ENCODE measurements at regions not wholly inside any gene's neighbourhood (a gene's known extent, or its start where the extent isn't known, plus 50 kb on each side); places are given as distances from the start of the nearest gene placed in this dataset.

DNA sequence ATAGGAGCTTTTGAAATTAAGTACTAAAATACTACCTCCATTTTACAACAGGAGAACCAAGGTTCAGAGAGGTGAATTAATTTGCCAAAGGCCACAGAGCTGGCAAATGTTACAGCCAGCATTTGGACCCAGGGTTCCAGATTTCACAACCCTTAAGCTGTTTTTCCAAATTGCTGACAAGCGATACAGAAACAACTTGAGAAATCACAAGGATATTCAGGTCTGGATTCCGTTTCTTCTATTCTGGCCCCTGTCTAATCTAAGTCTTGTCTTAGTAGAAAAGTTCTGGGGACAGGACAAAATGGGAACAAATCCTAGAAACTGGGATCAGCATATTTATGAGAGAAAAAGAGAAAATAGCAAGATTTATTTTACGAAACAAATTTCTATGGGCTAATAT, 103.1 kb upstream of the PRLR start:
- Histone ChIP-seq H3K9me3 (ENCODE audit: insufficient read depth, low read depth, low read length) (no peaks in the 10 kb centered on the region), H3K4me3 (ENCODE audit: low read length) (no peak overlapping the region), H3K4me1 (ENCODE audit: insufficient read depth, low read length) (peaks cover 27% of the 10 kb centered on the region), H3K27me3 (ENCODE audit: insufficient read depth, low read length) (no peaks in the 10 kb centered on the region), H3K27ac (ENCODE audit: low read length) (no peak overlapping the region), H3K9ac (ENCODE audit: low read depth, low read length) (no peak overlapping the region), H3K36me3 (ENCODE audit: insufficient read depth, low read depth, low read length) (no peaks in the 10 kb centered on the region)

DNA sequence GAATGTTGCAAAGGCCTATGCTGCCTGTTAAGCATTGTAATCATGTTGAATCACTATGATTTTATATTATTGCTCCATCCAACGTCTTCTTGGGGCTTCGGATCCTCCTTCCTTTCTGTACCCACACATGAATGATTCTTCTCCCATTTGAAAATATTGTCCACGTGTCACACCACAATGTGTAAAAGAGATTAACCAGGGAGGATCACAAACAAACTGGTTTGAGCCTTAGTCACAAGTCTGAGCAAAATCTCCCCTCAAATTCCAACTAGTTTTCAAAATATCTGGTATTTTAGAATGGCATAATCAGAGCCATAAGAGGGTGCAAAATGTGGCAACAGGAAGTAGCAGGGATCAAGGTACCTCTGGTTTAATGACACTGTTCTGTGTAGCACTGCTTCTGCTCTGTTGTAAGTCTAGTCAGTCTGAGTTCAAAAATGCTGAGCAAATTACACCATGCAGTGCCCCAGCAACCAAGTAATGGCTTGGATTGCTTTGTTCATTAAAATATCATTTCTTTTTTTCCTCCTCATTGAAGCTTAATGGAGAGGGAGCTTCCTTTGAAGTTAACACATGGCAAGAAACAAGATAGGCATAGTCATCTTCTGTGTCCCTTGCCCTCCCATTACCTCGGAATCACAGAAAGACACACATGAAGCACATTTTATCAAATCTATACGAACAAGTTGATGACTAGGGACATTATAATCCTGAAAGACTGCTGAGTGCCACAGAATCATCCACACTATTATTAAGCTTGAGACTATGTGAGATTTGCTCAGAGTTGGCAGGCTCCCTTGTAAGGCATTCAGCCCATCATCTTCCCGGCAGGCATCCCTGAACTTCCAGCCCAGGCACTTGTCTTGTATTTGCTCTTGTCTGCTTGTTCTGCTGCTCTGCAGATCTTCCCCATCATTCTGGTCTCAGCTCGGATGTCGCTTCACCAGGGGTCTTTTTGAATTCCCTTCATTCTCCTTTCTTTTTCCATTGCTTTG, 102.0 kb upstream of the PRLR start:
- Histone ChIP-seq H3K4me1 (ENCODE audit: insufficient read depth, low read length) (peaks cover 23% of the 10 kb centered on the region), H3K27me3 (ENCODE audit: insufficient read depth, low read length) (no peaks in the 10 kb centered on the region), H3K27ac (ENCODE audit: low read length) (no peak overlapping the region), H3K36me3 (ENCODE audit: insufficient read depth, low read depth, low read length) (no peaks in the 10 kb centered on the region), H3K9ac (ENCODE audit: low read depth, low read length) (no peak overlapping the region), H3K4me3 (ENCODE audit: low read length) (no peak overlapping the region), H3K9me3 (ENCODE audit: insufficient read depth, low read depth, low read length) (no peaks in the 10 kb centered on the region)

DNA sequence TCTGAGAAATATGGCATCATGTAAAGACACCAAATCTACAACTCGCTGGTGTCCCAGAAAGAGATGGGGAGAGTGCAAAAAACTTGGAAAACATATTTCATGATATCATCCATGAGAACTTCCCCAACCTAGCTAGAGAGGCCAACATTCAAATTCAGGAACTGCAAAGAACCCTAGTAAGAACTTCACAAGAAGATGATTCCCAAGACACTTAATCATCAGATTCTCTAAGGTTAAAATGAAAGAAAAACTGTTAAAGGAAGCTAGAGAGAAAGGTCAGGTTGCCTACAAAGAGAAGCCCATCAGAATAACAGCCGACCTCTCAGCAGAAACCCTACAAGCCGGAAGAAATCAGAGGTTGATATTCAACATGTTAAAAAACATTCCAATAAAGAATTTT, 95.5 kb upstream of the PRLR start:
- Histone ChIP-seq H3K4me1 (ENCODE audit: insufficient read depth, low read length) (no peaks in the 10 kb centered on the region), H3K4me3 (ENCODE audit: low read length) (no peak overlapping the region), H3K9ac (ENCODE audit: low read depth, low read length) (no peak overlapping the region), H3K27ac (ENCODE audit: low read length) (no peak overlapping the region), H3K36me3 (ENCODE audit: insufficient read depth, low read depth, low read length) (no peaks in the 10 kb centered on the region), H3K27me3 (ENCODE audit: insufficient read depth, low read length) (no peaks in the 10 kb centered on the region), H3K9me3 (ENCODE audit: insufficient read depth, low read depth, low read length) (no peaks in the 10 kb centered on the region)

DNA sequence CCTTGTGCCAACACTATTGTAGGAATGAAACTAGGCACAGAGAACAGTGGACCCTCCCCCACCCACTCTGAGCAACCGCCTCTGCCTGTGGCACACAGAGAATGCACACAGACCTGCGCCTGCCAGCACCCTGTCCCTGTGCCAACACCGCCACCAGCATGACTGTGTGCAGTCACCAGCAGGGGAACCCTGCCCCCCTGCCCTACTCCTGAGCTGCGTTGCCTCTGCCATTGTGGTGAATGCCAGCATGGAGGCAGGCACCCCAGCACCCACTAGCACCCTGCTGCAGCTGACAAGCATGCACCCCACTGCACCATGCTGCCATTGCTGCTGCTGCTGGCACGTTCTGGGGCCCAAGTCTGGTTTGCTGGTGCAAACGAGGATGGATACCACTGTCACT, 94.4 kb upstream of the PRLR start:
- no peaks in the 10 kb centered on the region for H3K36me3 ChIP-seq (ENCODE audit: insufficient read depth, low read depth, low read length)
- no peaks in the 10 kb centered on the region for H3K4me1 ChIP-seq (ENCODE audit: insufficient read depth, low read length)
- H3K4me3 ChIP-seq (ENCODE audit: low read length), result no peak overlapping the region
- no peak overlapping the region for H3K27ac ChIP-seq (ENCODE audit: low read length)
- H3K9ac ChIP-seq (ENCODE audit: low read depth, low read length), result no peak overlapping the region
- no peaks in the 10 kb centered on the region for H3K27me3 ChIP-seq (ENCODE audit: insufficient read depth, low read length)
- H3K9me3 ChIP-seq (ENCODE audit: insufficient read depth, low read depth, low read length), result no peaks in the 10 kb centered on the region

DNA sequence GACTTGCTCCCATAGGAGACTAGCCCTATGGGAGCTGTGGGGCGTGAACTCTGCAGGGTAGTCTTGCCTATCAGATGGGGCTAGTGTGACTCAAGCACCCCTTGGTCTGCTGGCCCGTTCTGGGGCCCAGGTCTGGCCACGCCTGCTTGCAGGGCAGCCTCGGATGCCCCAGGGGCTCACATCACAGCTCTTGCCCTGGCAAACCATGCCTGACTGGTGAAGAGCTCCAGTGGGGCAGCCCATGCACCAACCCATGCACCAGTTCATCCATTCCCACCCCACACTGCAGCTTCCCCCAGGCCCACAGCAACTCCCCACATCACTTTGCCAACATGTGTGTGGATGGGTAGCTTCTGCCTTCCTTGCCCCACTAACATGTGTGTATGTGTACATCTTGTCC, 93.9 kb upstream of the PRLR start:
- no peaks in the 10 kb centered on the region for H3K4me1 ChIP-seq (ENCODE audit: insufficient read depth, low read length)
- H3K9ac ChIP-seq (ENCODE audit: low read depth, low read length), result no peak overlapping the region
- H3K4me3 ChIP-seq (ENCODE audit: low read length), result no peak overlapping the region
- no peak overlapping the region for H3K27ac ChIP-seq (ENCODE audit: low read length)
- H3K9me3 ChIP-seq (ENCODE audit: insufficient read depth, low read depth, low read length), result no peaks in the 10 kb centered on the region
- no peaks in the 10 kb centered on the region for H3K36me3 ChIP-seq (ENCODE audit: insufficient read depth, low read depth, low read length)
- no peaks in the 10 kb centered on the region for H3K27me3 ChIP-seq (ENCODE audit: insufficient read depth, low read length)

DNA sequence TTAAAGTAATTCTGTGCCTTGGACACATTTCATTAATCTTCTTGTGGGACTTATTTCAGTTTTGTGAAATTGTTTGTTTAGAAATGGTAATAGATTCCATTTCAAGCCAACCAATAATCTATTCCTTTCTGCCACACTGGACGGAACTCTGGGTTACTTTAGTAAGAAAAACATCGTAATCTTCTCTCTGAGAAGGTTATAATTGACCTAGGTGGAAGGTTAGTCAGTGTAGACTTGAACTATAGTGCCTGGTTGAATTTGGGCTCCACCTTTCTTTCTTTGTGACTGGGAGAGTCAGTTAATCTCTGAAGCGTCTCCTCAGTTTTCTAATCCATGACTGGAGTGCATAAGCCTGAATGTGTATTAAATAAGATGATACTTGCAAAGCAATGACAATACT, 89.7 kb upstream of the PRLR start:
- Histone ChIP-seq H3K4me1 (ENCODE audit: insufficient read depth, low read length) (no peaks in the 10 kb centered on the region), H3K27ac (ENCODE audit: low read length) (no peak overlapping the region), H3K36me3 (ENCODE audit: insufficient read depth, low read depth, low read length) (no peaks in the 10 kb centered on the region), H3K27me3 (ENCODE audit: insufficient read depth, low read length) (no peaks in the 10 kb centered on the region), H3K4me3 (ENCODE audit: low read length) (no peak overlapping the region), H3K9me3 (ENCODE audit: insufficient read depth, low read depth, low read length) (no peaks in the 10 kb centered on the region), H3K9ac (ENCODE audit: low read depth, low read length) (no peak overlapping the region)

DNA sequence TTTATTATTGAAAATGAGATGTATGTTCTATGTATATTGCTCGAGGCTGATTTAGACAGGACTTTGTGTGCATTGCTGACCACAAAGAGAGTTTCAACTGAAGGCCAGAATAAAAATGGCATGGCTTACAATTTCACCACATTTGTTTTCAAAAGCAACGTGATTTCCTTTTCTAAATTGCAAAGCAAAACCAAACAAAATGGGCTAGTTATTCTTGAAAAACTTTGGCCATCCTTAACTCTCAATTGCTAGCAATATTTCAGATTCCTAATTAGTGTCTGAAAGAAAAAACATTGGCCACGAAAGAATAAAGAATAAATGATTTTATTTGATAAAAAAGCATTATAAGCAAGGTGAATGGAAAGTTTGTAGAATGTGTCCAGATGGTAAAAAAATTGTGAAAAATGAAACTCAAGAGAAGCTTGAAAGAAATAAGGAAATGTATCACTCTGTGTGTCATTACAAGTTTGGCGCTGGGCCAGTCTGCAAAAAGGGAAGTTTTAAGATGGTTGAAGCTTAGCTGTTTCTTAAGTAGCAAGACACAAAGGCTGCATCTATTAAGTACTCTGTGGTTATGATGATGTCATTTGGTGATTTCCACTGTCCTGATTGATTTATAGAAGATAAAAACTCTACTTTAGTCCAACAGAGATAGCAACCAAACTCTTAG, 89.2 kb upstream of the PRLR start:
- no peak overlapping the region for H3K9ac ChIP-seq (ENCODE audit: low read depth, low read length)

DNA sequence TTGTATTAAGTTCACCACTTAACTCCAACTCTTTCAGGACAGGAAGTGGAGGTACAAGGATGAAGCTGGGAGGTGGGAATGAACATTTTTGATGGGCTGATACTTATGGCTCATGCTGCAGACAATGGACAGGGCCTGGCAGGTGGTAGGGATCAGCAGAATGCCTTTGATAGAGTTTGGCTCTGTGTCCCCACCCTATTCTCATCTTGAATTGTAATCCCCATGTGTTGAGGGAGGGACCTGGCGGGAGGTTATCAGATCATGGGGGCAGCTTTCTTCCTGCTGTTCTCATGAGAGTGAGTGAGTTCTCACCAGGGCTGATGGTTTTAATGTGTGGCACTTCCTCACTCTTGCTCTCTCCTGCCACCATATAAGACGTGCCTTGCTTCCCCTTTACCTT, 87.3 kb upstream of the PRLR start:
- no peak overlapping the region for H3K4me3 ChIP-seq (ENCODE audit: low read length)
- no peaks in the 10 kb centered on the region for H3K9me3 ChIP-seq (ENCODE audit: insufficient read depth, low read depth, low read length)
- H3K27me3 ChIP-seq (ENCODE audit: insufficient read depth, low read length), result no peaks in the 10 kb centered on the region
- no peaks in the 10 kb centered on the region for H3K4me1 ChIP-seq (ENCODE audit: insufficient read depth, low read length)
- no peak overlapping the region for H3K9ac ChIP-seq (ENCODE audit: low read depth, low read length)
- no peak overlapping the region for H3K27ac ChIP-seq (ENCODE audit: low read length)
- H3K36me3 ChIP-seq (ENCODE audit: insufficient read depth, low read depth, low read length), result no peaks in the 10 kb centered on the region

More for the DNA sequence above, 89.2 kb upstream of the PRLR start:
- no peaks in the 10 kb centered on the region for H3K9me3 ChIP-seq (ENCODE audit: insufficient read depth, low read depth, low read length)
- H3K4me3 ChIP-seq (ENCODE audit: low read length), result no peak overlapping the region
- H3K36me3 ChIP-seq (ENCODE audit: insufficient read depth, low read depth, low read length), result no peaks in the 10 kb centered on the region
- H3K27ac ChIP-seq (ENCODE audit: low read length), result no peak overlapping the region
- no peaks in the 10 kb centered on the region for H3K27me3 ChIP-seq (ENCODE audit: insufficient read depth, low read length)
- H3K4me1 ChIP-seq (ENCODE audit: insufficient read depth, low read length), result no peaks in the 10 kb centered on the region

DNA sequence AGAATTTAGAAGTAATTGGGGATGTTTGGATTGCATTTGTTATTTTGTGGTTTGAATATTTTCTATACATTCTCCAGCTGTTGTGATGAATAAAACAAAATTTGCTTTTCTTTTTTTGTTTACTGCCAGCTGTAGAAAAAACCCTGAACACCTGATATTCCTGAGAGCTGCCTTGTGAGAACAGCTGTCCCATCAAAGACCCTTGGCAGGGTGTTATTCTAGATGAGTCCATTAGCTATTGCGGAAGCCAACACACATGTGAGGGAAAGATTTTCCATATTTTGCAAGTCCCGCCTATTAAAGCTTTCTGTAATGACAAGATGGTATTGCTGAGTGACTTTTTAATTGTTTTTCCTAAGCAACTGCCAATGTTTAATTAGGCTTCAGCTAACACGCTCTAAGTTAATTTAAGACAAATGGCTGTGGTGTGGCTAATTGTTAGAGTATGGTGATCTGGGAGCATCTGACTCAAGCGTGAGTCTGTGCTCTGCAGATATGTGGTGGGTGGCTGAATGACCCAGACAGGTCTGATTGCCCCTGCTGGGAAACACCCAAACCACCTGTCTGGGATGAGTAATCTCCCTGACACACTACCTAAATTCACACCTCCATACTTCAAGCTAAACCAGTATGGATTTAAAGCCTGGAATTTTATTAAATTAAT, 86.5 kb upstream of the PRLR start:
- H3K4me1 ChIP-seq (ENCODE audit: insufficient read depth, low read length), result no peaks in the 10 kb centered on the region
- H3K9me3 ChIP-seq (ENCODE audit: insufficient read depth, low read depth, low read length), result no peaks in the 10 kb centered on the region
- H3K36me3 ChIP-seq (ENCODE audit: insufficient read depth, low read depth, low read length), result no peaks in the 10 kb centered on the region
- H3K27me3 ChIP-seq (ENCODE audit: insufficient read depth, low read length), result no peaks in the 10 kb centered on the region
- no peak overlapping the region for H3K27ac ChIP-seq (ENCODE audit: low read length)
- H3K4me3 ChIP-seq (ENCODE audit: low read length), result no peak overlapping the region
- H3K9ac ChIP-seq (ENCODE audit: low read depth, low read length), result no peak overlapping the region

DNA sequence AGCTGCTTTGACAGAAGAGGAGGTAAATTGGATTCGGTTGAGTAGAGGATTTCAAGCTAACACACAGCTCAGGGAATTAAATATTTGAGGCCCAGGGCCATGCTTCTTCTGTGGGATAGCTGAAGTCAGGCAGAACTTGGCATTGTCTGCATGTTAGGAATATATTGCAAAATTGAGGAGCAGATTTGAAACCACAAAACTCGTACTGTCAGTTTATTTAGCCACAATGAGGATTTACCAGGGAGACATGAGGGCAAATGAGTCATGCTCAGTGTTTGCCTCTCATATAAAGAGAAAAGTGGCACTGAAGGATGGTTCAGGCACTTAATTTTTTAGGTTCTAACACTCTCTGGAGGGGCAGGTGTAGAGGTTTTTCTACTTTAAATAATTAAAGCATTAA, 83.0 kb upstream of the PRLR start:
- Histone ChIP-seq H3K36me3 (ENCODE audit: insufficient read depth, low read depth, low read length) (no peaks in the 10 kb centered on the region), H3K4me3 (ENCODE audit: low read length) (no peak overlapping the region), H3K27me3 (ENCODE audit: insufficient read depth, low read length) (no peaks in the 10 kb centered on the region), H3K27ac (ENCODE audit: low read length) (no peak overlapping the region), H3K4me1 (ENCODE audit: insufficient read depth, low read length) (peaks cover 4% of the 10 kb centered on the region; the same call in 1 of the 2 replicates), H3K9ac (ENCODE audit: low read depth, low read length) (no peak overlapping the region), H3K9me3 (ENCODE audit: insufficient read depth, low read depth, low read length) (no peaks in the 10 kb centered on the region)

DNA sequence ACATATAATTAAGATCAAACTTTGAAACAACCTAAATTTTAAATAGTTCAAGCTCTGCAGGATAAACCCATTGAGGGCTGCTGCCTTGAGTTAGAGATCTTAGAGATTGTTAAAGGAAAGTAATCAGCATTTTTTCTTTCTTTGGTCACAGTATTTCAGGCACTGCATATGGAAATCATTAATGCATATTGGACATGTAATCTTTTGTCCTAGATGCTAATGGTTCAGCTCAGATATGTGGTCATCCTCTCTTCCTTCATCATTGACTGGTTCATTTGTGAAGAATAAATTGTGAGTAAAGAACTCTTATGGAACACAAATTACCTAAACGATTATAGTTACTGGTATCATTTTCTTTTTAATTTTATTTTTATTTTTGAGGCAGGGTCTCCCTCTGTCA, 82.0 kb upstream of the PRLR start:
- no peak overlapping the region for H3K4me3 ChIP-seq (ENCODE audit: low read length)
- H3K27me3 ChIP-seq (ENCODE audit: insufficient read depth, low read length), result no peaks in the 10 kb centered on the region
- H3K9ac ChIP-seq (ENCODE audit: low read depth, low read length), result no peak overlapping the region
- H3K4me1 ChIP-seq (ENCODE audit: insufficient read depth, low read length), result peaks cover 4% of the 10 kb centered on the region; the same call in 1 of the 2 replicates
- no peaks in the 10 kb centered on the region for H3K36me3 ChIP-seq (ENCODE audit: insufficient read depth, low read depth, low read length)
- H3K9me3 ChIP-seq (ENCODE audit: insufficient read depth, low read depth, low read length), result no peaks in the 10 kb centered on the region
- no peak overlapping the region for H3K27ac ChIP-seq (ENCODE audit: low read length)

Measured in iPS-20b (cell line).